GM18498 (cell line): ENCODE measurements at regions not wholly inside any gene's neighbourhood (a gene's known extent, or its start where the extent isn't known, plus 50 kb on each side); places are given as distances from the start of the nearest gene placed in this dataset.

Source experiments
- ATAC-seq: cut with Tn5 transposase; IDR thresholded peaks from one replicate; pipeline ENCODE4 v1.9.1; 2021; ENCODE audit warnings: mild to moderate bottlenecking, moderate library complexity; ENCODE audit not compliant: unreplicated experiment

DNA sequence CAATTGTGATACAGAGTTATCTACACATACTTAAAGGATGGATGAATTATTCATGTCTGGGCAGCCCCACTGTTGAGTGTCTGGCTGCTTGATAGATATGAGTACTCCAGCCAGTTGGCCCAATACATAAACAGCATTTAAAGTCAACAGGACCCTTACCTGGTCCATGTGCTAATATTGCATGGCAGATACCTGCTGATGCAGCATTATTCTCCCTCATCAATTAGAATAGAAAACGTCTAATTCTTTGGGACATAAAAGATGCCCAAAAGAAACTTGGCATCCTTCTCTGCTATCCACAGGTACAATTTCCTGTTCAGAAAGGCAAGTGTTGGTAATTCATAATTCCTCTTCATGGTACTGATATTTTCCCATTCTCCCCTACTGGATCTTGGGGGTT is 550.8 kb downstream of the TFAP2B start:
- ATAC-seq = no peak

DNA sequence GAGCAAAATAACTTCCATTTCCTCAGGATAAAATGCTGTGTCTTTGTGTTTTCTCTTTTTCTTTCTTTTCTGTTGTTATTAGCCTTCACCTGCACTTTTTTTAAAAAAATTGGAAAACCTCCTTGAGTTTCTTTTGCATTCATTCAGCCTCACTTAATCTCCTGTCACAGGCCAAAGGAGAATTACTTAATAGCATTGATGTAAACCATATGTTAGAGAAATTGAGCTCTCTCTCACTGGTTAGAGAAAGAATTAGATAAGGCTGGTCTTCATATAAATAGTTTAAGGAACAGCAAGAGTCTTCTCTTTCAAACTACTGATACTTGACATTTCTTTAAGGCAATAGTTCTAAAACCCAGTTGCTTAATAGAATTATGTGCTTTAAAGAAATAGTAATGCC is 564.2 kb downstream of the TFAP2B start:
- no peak for ATAC-seq

DNA sequence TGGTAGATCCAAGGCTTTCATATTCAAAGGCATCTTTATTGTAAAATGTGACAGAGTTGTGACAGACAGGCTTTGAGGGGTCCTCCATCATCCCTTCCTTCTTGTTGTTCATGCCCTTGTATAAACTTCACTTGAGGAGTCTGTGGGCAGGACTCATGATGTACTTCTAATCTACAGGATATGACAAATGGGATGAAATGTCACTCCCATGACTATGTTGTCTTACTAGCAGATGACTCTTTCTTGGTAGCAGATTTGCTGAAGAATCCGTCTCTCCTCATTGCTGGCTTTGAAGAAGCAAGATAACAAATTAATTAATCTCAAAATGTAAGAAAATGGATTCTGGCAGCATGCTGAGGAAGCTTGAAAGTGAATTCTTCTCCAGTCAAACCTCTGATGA is 566.1 kb downstream of the TFAP2B start:
- ATAC-seq = no peak

DNA sequence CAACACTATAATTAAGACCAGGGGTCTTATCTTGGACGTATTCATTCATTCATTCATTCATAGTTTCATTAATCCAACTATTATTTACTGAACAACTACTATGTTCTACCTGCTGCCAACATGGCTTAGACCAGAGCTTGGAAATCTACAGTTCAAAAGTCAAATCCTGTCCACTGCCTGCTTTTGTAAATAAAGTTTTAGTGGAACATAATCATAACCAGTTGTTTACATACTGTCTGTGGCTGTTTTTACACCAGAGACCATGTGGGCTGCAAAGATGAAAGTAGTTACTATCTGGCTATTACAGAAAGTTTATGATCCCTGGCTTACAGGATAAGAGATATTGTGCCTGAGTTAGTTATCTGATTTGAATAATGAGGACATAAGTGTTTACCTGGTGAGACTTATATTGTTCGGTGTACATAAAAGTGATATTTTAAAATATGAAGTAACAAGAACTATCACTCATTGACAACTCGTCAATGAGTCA is 567.7 kb downstream of the TFAP2B start:
- ATAC-seq = no peak

DNA sequence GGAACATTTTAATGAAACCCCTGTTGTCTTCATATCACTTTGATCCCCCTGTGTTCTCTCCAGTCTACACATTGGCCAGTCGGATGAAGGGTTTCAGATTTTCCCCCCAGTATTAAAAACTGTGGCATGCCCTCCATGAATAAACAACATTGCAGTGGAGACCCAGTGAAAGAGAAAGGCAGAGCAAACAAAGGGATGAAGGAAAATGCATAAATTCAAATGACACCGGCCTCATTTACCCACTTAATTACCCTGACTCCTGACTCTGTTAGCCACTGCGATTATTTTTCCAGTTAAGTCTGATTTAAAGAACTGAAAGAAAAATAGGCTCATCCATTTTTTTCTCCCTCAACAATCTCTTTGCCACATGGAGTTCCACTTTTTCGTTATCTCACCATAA is 569.2 kb downstream of the TFAP2B start:
- no peak for ATAC-seq

DNA sequence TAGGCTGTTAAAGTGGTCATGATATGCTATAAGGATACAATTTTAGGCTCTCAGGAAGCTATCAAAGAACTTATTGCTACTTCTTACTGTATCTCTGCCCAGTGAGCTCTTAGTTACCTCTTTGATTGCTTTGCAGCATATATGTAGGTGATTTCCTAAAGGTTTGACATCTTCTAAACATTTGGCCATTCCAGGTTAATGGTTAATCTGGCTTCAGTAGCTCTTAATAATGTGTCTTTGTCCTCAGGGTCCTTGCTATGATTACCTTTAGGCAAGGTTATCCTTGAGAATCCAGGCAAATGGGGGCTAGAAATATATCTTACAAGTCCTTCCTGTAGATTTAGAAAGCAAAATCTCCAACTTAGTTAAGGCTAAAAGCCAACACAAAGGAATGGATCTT is 575.4 kb downstream of the TFAP2B start:
- no peak for ATAC-seq

DNA sequence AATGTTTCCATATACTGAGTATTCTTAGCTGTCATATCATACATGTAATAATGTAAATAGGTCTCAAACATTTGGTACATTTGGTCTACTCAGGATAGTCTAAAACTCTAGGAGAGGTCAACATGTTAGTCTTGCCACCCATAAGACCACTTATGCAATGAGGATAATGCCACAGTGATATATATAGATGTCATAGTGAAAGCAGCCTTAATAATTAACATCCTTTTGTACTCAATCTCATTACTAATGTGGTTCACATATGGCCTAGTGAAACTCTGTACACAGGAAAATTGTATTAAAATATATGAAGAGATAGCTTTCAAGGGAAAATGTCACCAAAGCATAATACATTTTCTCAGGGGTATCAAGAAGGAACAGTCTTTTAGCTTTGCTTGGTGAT is 577.9 kb downstream of the TFAP2B start:
- ATAC-seq = peak; percentile 48

DNA sequence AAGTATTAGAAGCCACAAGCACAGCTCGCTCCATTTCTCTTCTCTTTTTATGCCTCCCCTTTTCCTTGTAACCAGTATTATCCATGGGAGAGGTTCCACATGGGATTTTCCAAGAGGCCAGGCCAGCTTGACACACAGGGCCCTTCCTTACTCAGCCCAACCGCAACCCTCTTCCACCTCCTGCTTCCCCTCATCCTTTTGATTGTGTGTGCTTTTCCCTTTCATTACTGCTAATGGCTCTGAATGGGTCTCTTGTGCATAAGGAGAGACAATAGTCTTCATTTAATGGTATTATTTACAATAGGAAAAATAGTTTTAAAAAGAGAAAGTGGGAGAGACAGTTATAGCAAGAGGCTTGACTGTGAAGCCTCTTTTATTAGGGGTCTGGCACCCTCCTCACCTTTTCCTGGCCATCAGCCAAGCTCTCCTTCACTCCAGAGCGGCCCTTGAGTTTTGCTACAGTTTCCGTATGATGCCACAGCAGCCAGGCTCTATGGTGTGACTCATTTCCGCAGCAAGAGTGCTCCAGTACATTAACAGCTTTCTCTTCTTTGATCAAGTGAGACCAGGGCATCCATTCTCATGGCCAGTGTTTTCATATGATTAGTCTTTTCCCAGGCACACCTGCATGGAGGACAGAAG is 579.5 kb downstream of the TFAP2B start:
- ATAC-seq = peak; percentile 75

DNA sequence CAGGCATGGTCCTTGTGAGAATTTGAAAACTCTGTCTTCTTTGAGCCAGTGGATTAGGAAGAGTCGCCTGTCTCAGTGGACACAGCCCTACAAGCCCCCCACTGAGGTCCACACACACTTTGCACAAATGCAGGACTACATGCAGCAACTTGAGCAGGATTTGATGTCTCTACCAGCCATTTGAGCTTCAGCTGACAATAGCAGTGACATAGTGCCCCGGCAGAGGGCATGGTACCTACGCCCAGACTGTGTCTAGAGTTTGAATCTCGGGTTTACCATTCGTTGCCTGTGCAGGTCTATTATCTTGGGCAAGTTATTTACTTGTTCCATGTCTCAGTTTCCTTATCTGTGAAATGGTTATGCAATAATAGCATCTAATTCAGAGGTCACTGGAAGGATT is 580.1 kb downstream of the TFAP2B start:
- ATAC-seq = peak; percentile 31

DNA sequence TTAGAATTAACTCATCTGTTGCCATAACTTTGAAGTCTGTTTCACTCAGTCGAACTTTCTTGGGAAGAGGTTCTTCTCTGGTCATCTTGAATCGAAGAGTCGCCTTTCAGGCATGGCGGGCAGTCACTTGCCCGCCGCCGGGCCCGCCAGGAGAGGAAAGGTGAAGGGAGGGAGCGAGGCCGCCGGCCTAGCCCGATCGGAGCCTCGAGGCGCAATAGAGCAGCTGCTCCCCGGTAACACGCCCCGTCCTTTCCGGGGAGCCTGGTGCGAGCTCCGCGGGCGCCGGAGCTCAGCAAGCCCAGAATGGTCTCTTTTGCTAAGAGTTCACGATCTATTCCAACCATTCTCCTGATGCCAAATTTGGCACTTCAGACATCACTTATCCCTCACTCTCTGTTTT is 591.8 kb downstream of the TFAP2B start:
- ATAC-seq = no peak

DNA sequence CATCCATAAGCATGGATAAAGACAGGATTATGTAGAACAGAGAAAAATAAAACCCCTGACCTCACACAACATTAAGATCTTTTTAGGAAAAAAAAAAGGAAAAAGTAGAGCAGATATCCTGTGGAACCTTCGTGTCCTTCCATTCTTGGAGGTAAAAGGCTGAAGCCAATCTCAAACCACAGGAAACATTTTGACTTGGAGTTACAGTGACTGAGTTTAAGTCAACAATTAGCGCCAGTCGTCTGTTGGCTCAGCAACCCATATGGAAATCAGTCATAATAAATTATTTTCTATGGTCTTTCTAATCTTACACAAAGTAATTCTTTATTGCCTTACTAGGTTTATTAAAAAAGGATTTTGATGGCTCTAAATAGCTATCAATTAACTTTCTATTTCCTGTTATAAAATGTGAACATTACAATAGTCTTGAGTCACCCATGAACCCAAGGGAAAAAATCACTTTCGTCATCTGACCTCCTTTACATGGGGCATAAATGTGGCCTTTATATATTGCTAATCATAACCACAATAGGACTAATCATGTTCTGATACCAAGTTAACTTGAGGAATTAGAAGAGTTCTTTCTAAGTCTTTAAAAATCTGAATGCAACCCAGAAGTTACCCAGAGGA is 592.9 kb downstream of the TFAP2B start:
- no peak for ATAC-seq

DNA sequence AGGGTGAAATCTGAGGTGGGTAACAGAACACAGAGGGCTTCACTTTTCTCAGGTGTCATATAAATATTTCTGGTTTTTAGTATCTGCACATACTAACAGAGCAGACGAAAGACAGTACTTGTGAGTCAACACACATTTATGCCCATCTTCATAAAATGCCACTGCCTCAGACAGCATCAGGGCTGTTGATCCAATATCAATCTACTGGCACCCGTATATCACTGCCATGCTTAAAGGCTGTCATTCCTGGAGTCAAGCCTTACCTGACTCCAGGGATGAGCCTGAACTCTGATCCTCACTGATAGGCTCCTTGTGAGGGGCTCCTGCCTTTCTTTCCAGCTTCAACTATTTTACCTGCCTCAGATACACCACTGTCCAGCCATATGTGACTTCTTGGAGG is 595.7 kb downstream of the TFAP2B start:
- no peak for ATAC-seq

DNA sequence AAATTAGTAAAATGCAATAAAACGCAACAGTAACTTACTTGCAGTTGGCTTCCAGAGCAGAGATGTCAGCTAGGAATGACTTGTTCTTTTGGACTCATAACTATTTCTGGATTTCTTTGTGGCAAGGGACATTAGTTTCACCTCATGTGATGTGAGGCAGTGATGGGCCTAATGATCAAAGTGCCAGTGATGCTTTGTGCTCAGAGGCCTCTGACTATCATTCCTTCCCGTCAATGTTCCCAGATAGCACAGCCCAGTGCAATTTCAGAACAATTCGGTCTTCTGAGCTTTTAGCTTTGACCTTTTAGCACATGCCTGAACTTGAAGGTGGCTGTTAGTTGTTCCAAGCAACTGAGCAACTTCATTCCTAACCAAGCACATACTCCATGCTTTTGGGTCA is 596.8 kb downstream of the TFAP2B start:
- no peak for ATAC-seq

DNA sequence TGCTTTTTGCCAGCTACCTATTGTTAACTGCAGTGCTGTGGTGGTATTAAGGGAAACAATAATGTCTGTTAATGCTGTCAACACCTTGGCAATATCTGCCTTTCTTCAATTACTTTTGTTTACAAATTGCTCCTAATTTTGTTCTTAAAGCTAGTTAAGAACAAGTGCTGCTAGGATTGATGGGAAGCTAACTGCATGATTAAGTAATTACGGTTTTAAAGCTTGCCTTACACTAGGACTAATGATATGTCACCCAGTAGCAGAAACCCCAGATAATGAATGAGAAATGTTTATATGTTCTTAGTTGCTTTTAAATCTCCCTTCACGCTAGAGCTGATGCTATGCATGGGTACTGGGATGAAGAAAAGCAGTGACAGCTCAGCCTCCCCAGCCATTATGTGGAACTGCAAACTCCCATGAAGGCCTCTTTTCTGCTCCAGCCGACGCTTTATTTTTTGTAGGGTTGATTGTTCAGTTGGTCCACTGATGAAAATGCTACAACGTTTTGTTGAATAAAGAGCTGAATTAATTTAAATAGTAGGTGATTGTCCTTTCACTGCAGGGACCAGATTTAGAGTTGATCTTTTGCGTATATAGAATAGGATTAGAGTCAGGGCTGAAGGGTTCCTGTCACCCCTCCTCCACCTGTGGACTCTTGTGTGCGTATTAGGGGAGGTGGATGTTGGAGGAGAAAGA is 610.5 kb downstream of the TFAP2B start:
- ATAC-seq = no peak

DNA sequence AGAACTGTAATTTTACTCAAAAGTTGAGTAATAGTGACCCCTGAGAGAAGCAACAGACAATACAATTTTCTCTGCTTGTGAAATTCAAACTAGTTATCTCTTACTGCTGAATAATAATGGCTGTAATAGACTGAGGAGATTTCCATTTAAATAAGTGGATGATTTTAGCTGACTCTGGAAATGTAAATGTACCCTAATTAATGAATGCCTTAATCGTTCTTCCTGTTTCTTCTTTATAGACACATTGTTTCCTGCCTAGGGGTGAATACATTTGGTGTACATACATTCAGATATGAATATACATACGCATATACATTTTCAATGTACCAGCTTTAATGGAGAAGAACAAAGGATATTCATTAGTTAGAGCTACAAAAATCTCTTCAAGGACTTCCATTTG is 611.9 kb downstream of the TFAP2B start:
- ATAC-seq = no peak

DNA sequence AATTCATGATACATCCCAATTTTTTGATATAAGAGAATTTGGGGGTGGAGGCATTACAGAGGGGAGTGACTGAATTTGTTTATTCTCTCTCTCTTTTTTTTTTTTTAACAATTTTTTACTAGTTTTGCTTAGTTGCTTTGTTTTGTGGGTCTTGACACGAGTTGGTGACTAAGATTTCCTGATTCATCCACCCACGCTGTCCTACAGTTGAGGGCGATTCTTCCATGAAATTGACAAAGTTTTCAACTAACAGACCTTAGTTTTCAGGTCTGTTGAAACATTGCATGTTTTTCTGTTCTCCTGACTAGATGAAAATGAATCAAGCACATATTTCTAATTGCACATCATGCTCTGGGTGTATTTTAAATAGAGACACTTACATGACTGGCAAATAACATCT is 613.8 kb downstream of the TFAP2B start:
- ATAC-seq = no peak

DNA sequence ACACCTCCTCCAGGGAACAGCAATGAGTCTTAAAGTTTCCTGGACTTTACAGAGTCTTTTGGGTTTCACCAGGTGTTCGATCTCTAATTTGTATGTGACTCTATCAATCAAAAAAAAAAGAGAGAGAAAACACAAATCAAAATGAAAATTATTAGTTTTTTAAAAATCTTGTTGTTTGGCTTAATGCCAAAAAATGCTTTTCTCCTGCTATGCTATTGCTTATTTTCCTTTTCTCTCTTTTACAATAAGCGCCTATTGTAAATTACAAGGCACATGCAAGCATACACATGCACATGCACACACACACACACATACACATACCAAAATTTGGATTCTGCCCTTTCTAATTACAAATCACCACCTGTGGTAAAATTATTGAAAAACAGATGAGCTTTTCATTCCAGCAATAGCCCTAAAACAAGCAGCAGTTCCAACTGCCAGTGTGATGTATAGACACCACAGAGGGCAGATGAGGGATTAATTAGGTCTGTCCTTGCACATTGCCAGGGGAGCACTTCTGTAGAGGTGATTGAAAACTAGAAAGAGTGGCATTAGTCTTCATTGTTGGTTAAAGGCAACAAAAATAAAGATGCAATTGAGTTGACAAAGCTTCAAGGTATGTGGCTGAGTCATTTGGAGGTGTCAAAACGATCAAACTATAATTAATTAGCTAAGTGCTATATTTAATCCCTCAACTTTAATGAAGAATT is 631.7 kb downstream of the TFAP2B start:
- no peak for ATAC-seq

DNA sequence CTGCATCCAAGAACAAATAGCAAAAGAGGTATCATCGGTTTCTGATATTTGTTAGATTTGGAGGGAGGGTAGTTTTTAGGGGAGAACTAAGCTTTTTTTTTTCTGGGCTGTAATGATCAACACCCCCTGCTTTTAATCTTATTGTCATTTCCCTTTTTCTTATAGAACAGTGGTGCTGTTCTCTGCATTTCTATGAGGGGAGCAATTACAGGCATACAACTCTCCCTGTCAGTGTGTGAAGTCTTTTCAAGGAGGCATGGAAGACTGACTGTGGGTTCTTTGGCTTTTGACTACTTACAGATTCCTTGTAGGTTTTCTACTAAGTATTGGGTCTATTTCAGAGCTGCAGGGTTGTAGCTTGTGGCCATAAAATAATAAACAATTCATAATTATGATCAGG is 632.3 kb downstream of the TFAP2B start:
- ATAC-seq = no peak

DNA sequence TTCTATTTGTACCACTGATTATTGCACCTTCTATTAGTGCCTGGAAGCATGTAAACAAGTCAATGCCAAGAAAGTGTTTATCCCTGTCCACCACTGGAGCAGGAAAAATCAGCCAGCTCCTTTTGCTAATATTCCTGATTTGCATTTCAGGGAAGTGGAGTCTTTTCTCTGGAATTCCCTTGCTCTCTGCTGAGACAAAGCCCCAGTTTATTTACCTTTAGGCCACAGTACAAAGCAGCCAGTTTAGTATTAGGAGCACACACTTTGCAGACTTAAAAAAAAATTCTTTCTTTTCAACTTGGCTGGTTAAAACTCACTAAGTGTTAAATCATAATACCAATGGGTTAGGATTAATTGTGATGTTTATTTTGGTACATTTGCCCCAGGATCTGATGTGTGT is 631.1 kb downstream of the PKHD1 start:
- no peak for ATAC-seq

DNA sequence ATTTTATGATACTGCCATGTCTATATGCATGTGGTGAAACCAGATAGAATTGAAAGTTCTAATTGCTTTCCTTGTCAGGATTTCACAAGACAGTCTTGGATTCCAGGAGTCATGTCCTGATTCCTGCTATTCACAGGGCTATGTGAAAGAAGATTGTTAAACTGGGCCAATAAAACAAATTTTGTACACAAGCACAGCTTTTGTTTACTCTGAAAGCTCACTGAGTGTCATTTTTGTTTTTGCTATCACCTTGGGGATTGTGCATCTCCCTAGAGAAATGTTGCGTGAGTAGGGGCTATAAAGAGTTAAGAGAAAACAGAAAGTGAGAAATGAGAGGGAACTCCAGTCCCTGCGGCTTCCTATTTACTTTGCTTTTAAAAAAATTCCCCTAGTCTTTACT is 627.5 kb downstream of the PKHD1 start:
- peak; percentile 94 for ATAC-seq

DNA sequence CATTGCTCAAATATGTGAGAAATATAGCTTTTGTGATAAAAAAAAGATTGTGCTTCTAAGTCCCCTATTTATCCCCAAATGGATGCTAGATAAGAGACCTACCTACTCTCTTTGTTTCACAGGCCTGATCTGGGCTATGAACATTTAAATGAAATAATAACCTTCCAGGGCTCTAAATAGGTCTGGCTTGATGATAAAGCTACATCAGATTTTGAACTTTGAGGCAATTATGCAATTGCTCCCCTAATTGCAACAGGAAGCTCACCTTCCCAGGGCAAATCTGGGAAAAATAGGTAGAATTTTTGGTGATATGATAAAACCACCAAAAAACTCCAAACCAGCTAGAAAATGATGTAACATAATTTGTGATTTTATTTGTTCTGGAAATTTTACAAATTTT is 624.5 kb downstream of the PKHD1 start:
- no peak for ATAC-seq

DNA sequence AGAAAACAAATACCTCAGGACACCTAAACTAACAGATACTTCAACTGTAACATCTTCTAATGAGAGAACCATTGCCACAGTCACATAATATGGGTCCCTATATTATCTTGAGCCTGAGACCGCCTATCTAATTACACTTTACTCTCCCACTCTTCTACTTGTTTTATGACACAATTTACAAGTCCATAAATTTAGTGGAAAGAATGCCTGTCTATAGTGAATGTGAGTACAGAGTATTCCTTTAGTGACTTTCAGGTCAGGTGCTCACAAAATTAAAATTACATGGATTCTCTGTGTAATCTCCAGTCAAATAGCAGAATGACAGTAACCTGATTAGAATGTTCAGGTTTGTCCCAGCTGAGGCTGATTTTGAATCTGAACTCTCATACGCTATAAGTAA is 624.1 kb downstream of the PKHD1 start:
- no peak for ATAC-seq
